ENCODE measurements at regions not wholly inside any gene's neighbourhood (a gene's known extent, or its start where the extent isn't known, plus 50 kb on each side); places are given as distances from the start of the nearest gene placed in this dataset.

GRCh38 chr20:7399575-7399974, 540.7 kb downstream of the HAO1 start:
- Histone ChIP-seq H3K4me3 (ENCODE audit: low read depth in 1 of 3, low read length in 3 of 3) (no peak overlapping the region), H3K9me3 (ENCODE audit: control insufficient read depth in 4 of 4, low read length in 3 of 4) (no peaks in the 10 kb centered on the region), H3K27ac (ENCODE audit: low read depth in 1 of 2, low read length in 2 of 2) (no peak overlapping the region), H3K27me3 (ENCODE audit: control insufficient read depth in 4 of 4, insufficient read depth in 4 of 4, low read length in 3 of 4) (no peaks in the 10 kb centered on the region), H3K4me1 (ENCODE audit: control insufficient read depth in 4 of 4, insufficient read depth in 4 of 4, low read length in 3 of 4) (no peaks in the 10 kb centered on the region), H3K9ac (ENCODE audit: low read depth in 1 of 2, low read length in 2 of 2) (no peak overlapping the region), H3K36me3 (ENCODE audit: control insufficient read depth in 4 of 4, insufficient read depth in 3 of 4, low read depth in 1 of 4, low read length in 3 of 4) (no peaks in the 10 kb centered on the region)
- WGBS = 58% methylated on average over 3 of the region's 3 CpGs
- DNase-seq (ENCODE audit: low spot score) = no peak
- no peak for TF ChIP-seq FOXA1 (IDR thresholded peaks at IDR 0.05)
- no peak for TF ChIP-seq HNF4G (IDR thresholded peaks at IDR 0.05)
- no peak for TF ChIP-seq JUND (IDR thresholded peaks at IDR 0.05)
- TF ChIP-seq, protein P1, sequence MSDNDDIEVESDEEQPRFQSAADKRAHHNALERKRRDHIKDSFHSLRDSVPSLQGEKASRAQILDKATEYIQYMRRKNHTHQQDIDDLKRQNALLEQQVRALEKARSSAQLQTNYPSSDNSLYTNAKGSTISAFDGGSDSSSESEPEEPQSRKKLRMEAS (IDR thresholded peaks at IDR 0.05) = no peak
- TF ChIP-seq RAD21 (IDR thresholded peaks at IDR 0.05) = no peak
- TF ChIP-seq REST (IDR thresholded peaks at IDR 0.05) = no peak
- no peak for TF ChIP-seq ZBTB33 (IDR thresholded peaks at IDR 0.05)
- no peak for TF ChIP-seq SP1 (IDR thresholded peaks at IDR 0.05)
- TF ChIP-seq NR2F2 (IDR thresholded peaks at IDR 0.05) = no peak
- TF ChIP-seq YY1 (IDR thresholded peaks at IDR 0.05) = no peak
- TF ChIP-seq TAF1 (conservative IDR thresholded peaks at IDR 0.05) = no peak
- no peak for TF ChIP-seq ATF3 (IDR thresholded peaks at IDR 0.05)
- TF ChIP-seq HNF4A (conservative IDR thresholded peaks at IDR 0.05) = no peak
- no peak for TF ChIP-seq FOXA2 (IDR thresholded peaks at IDR 0.05)
- TF ChIP-seq GABPA (IDR thresholded peaks at IDR 0.05 in 1 of 2, conservative IDR thresholded peaks at IDR 0.05 in 1 of 2) = no peak
- TF ChIP-seq, protein P2, sequence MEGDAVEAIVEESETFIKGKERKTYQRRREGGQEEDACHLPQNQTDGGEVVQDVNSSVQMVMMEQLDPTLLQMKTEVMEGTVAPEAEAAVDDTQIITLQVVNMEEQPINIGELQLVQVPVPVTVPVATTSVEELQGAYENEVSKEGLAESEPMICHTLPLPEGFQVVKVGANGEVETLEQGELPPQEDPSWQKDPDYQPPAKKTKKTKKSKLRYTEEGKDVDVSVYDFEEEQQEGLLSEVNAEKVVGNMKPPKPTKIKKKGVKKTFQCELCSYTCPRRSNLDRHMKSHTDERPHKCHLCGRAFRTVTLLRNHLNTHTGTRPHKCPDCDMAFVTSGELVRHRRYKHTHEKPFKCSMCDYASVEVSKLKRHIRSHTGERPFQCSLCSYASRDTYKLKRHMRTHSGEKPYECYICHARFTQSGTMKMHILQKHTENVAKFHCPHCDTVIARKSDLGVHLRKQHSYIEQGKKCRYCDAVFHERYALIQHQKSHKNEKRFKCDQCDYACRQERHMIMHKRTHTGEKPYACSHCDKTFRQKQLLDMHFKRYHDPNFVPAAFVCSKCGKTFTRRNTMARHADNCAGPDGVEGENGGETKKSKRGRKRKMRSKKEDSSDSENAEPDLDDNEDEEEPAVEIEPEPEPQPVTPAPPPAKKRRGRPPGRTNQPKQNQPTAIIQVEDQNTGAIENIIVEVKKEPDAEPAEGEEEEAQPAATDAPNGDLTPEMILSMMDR (IDR thresholded peaks at IDR 0.05; ENCODE audit: low read depth, low read length, missing input control) = no peak
- no peak for TF ChIP-seq EGR1 (IDR thresholded peaks at IDR 0.05; ENCODE audit: low read depth in 2 of 2)
- TF ChIP-seq RXRA (IDR thresholded peaks at IDR 0.05) = no peak

Measured in liver (tissue), 8 donors.